Limb (tissue), 2 donors: ENCODE measurements at regions not wholly inside any gene's neighbourhood (a gene's known extent, or its start where the extent isn't known, plus 50 kb on each side); places are given as distances from the start of the nearest gene placed in this dataset.
"Not testable (repeated sequence)": the region's sequence is repeated elsewhere in the genome, so short reads cannot be mapped to it uniquely, and the experiment has no call there.

Experiments used
- DNase-seq, 2 donors: peaks; one replicate each; pipeline ENCODE4 v3.0.0-alpha.2; 2016; ENCODE audit errors: extremely low spot score in 2 of 2

DNA sequence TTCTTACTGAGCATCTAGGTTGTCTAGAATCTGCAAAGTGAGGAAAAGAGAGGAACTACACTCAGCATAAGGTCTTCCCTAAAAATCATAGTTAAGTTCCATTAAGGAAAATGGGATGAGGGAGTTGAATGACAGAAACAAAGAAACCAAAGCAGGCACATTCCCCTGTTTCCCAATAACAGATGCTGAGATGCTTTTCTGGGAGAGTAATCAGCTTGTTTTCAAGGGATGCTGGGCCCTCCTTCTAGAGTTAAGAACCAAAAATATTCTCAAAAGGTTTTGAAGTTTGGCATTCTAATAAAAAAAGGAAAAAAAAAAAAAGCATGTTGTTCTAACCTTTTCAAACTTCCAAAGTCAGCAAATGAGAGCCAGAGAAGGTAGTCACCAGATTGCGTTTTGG is 105.2 kb upstream of the ZNF648 start:
- DNase-seq: no peak

DNA sequence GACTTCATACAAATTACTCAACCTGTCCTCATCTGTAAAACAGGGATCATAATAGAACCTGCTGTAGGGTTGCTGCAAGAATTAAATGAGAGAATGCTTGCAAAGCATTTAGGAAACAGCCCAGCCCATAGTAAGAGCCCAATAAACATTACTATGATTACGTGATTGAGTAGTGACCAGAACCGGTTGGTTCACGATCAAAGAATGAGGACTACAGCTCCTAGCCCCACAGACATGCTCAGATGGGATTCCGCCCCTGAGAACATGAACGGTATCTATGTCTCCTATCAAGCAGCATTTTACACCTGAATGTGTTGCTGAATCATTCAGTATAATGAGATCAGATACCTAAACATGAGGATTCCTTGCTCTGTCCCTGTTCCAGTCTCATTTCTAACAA is 104.8 kb upstream of the ZNF648 start:
- DNase-seq: no peak

DNA sequence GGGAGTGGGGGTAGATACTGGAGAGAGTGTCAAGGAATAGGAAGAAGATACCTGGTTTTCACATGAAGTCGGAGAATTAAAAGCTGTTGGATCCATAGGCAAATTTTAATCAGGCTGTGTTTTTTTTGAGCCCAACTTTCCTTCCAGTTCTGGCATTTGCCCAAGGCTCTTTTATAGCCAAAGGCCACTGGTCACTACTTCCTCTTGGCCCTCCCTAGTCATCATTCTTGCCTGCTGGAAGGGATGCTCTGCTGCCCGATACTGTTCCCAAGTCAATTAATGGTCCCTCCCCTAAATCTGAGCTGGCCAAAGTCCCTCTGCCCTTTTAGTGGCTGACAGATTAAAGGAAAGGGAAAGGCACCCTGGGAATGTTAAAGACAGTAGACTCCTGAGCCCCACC is 102.8 kb upstream of the ZNF648 start:
- no peak for DNase-seq

DNA sequence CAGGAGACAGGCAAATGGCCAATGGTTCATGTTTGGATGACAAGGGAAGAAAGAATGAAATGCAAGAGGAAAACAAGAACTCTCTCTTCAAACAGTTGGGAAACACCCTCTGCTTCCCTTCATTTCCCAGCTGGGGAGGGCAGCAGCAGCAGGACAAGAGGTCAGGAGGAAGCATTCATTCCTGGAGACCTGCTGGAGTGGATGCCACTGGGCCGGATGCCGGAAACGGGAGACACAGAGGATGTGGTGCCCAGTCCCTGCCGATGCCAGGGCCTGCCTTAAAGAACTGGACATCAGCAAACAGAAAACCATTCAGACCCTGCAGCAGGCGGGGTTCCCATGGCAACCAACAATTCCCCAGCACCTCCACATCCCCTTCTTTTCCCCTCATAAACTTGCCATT is 102.3 kb upstream of the ZNF648 start:
- DNase-seq: no peak

DNA sequence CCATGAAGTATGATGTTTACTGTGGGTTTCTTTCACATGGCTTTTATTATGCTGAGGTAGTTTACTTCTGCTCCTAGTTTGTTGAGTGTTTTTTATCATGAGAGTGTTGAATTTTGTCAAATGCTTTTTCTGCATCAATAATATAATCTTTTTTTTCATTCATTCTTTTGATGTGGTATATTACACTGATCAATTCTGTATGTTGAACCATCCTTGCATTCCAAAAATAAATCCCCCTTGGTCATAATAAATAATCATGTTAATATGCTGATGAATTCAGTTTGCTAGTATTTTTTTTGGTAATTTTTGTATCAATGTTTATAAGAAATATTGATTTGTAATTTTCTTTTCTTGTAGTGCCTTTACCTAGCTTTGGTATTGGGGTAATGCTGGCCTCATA is 97.9 kb upstream of the ZNF648 start:
- no peak for DNase-seq

DNA sequence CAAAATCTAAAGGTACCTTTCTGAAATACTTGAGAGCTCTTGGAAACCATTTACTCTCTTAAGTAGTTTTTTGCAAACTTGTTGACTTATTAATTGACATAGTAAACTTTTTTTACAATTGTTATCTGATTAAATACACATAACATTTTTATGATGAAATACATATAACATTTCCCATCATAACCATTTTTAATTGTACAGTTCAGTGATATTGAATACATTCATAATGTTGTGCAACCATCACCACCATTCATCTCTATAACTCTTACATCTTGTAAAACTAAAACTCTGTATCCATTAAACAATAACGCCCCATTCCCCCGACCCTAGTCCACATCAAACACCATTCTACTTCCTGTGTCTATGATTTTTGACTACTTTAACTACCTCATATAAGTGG is 95.7 kb upstream of the ZNF648 start:
- DNase-seq: no peak

DNA sequence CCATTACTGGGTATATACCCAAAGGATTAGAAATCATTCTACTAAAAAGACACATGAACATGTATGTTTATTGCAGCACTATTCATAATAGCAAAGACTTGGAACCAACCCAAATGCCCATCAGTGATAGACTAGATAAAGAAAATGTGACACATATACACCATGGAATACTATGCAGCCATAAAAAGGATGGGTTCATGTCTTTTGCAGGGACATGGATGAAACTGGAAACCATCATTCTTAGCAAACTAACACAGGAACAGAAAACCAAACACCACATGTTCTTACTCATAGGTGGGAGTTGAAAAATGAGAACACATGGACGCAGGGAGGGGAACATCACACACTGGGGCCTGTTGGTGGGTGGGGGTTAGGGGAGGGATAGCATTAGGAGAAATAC is 92.9 kb upstream of the ZNF648 start:
- not testable (repeated sequence) for DNase-seq

DNA sequence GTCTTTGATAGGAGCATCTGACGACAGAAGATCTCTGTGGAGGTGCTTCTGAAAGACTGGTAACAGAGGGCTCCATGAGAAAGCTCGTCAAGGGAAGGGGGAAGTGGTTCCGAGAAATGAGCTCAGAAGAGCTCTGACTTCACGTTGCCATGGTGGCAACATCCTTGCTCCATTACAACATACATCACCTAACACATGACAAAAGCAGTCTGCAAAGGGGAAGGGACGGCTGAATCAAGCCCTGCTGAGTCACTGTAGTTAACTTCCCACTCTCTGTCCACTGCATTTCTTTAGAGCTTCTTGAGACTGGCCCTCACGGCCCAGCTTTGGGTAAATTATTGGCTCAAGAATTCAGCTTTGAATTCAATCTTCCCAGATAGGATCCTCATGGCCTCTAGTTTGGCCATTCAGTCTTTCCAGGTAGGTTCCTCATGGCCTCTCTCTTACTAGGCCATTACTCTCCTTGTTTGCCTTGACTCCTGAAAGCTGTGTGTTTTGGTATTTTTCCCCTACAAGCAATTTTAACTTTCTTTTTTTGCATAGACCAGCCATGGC is 88.0 kb upstream of the ZNF648 start:
- no peak for DNase-seq

DNA sequence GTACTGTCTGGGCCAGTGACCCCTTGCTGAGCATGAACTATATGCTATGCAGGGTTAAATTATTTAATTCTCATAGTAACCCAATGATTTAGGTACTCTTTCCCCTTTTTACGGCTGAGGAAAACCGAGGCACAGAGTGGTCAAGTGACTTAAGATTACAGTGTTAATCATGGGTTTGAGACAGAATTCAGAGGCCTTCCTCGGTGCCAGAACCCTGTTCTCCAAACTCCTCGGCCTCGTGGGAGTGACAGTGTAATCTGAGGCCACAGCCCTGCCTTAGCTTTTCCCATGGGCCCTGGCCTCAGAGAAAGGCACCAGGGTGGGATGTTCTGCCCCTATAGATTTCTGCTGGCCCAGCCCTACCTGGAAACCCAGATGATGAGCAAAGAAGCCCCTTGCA is 86.4 kb upstream of the ZNF648 start:
- DNase-seq: no peak

DNA sequence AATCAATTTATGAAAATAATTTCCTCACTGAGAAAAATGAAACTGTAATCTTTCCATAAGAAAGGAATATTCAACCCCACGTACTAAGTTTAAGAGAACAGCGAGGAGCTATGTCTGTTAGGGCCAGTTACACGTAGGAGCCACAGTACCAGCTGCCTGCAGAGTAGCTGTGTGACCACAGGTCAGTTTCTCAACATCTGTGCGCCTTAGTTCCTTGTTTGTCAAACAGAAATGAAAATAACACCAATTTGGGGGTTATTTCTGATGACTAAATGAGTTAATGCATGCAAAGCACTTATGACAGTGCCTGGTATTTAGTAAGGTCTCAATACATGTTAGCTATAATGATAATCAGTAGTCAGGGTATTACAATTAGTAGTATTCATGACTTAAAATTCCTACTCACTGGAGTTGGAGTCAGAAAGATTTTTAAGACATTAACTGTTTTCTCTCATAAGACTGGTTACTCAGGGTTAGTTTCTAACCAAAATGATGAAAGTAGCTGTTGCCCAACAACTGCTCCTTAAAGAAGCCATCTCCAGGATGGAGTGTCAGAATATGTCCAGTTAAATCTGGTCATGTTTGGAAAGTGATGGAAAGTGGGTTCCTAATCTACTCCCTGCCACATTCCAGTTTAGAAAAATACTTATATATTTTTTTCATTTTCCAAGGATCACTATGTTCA is 85.8 kb upstream of the ZNF648 start:
- DNase-seq: no peak

DNA sequence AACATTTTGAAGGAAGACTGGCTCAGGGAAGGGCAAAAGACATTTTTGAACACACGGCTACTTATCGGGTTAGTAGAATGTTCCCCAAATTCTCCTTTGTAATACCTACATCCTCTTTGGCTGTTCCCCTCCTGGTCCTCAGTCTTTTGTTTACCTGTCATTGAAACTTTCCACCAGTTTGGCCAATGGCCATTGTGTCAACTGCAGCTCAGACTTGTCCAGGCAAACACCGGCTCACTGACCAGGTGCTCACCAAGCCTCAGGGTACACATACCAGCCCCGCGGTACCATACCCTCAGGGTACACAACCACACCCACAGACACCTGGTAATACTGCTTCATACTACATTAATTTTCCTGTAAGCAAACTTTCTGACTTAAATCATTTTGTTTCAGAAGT is 84.8 kb upstream of the ZNF648 start:
- DNase-seq: no peak

DNA sequence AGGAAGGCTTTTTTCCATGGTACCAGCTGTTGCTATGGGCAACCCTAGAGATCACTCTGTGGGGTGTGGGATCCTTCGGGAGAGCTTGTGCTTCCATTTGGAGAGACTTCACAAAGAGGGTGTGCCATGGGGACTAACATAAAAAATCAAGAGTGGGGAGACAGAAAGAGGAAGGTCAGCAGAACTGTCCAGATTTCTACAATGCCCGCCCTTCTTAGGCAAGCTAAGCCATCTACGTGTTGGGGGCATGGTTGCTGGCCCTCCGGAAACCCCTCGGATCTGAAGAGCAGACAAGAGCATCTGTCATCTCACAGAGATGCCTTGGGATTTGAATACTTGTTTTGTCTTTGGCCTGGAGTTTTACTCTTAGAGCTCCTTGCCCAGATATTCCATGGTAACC is 83.9 kb upstream of the ZNF648 start:
- no peak for DNase-seq

DNA sequence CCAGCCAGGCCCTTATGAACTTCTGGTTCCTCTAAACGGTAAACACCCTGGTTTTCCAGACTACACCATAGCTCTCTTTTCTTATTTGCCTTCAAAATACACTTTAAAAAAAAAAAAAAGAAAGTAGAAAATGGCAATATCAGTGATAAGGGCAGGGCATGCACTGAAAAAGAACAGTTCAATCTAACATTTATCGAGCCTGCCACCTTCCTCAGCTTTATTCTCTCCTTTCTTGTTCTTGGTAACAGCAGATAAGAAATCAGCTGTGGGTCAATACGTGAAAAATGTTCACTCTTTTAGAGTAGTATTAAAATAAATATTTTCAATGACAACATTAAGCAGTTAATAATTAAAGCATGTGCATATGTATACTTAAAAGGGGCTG is 83.1 kb upstream of the ZNF648 start:
- no peak for DNase-seq

DNA sequence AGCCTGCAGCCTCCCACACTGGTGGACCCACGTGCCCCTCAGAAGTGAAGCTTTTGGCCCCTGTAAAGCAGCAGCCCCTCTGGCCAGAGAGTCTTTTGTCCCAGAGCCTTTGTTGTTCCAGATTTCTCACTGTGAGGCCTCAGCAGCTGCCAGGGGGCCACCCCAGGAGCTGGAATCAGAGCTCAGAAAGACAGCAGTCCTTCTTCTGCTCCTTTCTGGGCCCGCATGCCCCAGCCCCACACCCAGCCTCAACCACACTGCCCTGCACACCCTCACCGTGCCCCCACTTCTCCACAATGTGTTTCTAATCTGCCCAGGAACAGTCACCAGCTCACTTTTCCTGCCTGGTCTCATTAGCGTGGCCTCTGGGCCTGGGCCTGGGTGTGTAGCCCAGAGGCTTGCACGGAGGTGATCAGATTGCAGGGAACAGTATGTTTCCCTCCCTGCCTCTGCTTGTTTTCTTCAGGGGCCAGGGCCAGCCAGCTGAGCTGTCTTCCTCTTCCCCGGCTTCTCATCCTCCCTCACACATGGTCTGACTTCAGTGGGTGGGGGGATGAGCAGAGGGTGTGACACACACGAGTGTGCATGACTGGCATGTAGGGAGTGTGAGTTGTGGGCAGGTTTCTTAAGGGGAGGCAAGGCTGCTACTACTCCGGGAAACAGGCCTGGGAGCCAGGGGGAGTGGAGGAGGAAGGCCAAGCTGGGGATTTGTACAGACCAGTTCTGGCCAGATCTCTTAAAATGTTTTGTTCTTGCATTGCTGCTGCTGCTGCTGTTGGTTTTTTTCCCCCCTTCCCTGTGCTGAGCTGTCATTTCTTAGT is 82.5 kb upstream of the ZNF648 start:
- DNase-seq: peak; percentile 67 to 79

DNA sequence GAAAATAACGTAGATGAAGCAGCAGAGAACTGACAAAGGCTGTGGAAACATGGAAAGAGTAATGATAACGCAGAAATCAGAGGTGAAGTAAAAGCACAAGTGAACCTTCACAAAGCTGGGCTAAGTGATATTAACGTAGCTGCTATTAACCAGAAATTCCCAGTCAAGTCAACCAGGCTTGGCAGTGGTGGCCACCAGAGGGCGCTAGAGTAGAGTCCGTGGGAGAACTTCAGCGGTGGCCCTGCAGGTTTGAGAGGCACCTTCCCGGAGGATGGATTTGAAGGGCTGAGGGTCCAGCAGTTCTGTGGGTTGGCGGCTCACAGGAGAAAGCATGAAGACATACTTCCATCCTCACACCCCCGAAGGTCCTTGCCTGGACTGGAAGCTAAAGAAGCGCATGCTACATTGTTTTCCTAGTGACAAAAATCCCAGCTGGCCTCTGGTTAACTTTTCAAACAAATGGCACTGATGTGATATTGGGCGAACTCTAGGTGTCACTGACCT is 81.7 kb upstream of the ZNF648 start:
- DNase-seq: peak; percentile 87 to 94

DNA sequence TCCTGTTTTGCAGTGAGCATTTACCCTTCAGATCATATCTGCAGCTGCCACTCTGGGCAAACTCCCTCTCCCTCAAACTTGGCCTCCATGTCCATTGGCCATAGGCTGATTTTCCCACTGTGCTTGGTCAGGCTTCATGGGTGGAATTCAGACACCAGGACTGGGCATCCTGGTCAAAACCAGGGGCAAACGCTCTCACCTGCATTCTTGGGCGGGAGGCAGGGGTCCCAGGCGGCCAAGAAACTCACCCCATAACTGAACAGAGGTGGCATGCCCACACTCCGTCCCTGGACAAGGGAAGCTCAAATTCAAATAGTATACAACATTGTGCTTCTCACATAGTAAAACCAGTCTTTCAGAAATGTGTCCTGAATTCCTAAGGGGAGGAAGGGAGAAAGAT is 81.1 kb upstream of the ZNF648 start:
- DNase-seq: no peak

DNA sequence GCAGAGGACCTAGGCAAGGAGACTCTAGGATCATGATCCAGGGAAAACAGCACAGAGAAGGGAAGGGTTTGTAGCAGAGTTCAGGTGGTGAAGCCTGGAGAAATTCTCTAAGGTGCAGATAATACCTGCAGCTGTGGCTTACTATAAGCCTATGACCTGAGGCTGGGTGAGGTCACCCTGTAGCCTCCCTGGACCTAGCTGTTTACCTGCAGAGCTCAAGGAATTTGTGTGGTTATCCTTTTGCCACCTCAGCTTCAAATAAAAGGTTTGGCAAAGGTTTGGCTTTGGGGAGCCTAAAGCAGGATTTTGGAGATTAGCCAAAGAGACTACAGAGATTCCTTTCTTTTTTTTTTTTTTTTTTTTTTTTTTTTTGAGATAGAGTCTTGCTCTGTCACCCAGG is 79.5 kb upstream of the ZNF648 start:
- DNase-seq: no peak

DNA sequence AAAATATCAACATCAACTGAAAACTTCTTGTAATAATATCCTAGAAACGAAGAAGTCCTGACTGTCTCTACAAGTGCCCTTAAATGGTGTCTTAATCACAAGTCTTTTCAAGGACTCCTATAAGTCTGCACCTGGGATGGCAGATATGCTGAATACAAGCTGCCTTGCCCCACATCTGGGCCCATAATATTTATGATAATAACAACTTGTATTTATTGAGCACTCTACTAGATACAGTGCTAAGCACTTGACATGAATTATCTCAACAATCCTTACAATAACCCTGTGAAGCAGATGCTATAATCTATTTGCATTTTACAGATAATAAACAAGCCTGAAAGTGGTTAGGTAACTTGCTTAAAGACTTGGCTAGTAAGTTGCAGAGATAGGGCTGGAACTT is 78.0 kb upstream of the ZNF648 start:
- DNase-seq: no peak

DNA sequence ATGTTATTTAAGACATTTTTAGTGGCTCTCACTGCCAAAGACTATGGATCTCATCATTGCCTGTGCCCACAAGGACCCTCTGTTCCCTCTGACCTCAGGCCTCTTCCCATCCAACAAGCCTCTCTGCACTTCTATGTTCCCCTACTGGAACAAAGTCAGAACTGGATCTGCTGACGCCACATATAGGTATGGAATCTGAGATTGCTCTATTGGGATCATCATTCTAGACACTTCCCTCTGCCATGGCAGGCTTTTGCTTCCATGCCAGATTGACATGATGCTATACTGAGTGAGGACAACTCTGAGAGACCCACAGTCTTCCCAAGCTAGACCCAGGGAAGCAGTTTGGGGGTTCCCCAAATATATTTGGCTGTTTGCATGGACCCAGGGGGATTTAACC is 76.0 kb upstream of the ZNF648 start:
- DNase-seq: no peak

DNA sequence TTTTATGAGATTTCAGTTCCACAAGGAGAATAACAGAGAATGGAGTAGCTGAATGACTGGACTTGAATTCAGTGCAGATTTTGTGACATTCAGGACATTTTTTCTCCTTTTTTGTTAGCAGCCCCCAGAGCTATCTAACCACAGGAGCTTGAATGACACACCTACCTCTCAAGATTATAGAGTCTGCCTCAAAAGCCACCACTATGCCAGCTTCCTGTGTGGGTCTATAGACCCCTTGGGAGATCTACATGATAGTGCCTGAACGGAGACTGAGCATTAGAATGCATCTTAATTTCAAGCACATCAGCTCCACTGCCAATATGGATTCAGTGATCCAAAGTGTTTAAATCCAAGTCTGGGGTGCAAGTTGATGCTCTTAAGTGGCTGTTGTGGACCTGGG is 74.4 kb upstream of the ZNF648 start:
- no peak for DNase-seq

DNA sequence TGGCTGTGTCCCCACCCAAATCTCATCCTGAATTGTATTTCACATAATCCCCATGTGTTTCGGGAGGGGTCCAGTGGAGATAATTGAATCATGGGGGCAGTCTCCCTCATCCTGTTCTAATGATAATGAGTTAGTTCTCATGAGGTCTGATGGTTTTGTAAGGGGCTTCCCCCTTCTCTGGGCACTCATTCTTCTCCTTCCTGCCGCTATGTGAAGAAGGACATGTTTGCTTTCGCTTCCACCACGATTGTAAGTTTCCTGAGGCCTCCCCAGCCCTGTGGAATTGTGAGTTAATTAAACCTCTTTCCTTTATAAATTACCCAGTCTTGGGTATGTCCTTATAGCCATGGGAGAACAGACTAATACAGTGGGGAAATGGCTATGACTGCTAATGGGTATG is 72.7 kb upstream of the ZNF648 start:
- DNase-seq: no peak

DNA sequence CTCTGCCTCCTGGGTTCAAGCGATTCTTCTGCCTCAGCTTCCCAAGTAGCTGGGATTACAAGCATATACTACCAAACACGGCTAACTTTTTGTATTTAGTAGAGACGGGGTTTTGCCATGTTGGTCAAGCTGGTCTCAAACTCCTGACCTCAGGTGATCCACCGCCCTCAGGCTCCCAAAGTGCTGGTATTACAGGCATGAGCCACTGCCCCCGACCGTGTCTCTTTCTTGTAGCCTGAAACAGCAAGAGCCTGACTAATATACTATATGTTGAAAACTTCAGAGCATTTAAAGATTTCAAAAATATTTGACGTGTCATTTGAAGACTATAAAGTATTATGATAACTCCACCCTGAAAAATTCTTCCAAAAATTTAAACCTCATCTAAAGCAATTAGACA is 71.7 kb upstream of the ZNF648 start:
- no peak for DNase-seq

DNA sequence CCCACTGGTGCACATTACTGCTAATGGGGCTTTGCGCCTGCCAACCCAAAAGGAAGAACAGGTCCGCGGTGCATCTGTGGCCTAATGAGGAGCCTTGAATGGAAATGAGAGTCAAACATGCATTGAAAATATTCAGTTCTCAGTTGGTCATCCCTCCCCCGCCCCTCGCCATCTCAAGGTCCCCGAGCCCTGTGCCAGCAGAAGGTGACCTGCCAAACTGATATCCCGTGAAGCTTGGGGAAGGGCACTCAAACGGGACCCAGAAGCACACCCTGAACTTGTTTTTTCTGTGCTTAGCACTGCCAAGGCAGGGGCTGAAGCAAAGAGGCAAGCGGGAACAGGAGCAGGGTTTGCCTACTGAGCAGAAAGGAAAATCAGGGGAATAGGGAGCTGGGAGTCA is 67.9 kb upstream of the ZNF648 start:
- no peak for DNase-seq
